Activated CD8-positive, alpha-beta T cell treated with anti-CD3 and anti-CD28 coated beads, Interleukin-2, amount 10 ng/mL, durations not matched to agents 7 days and 5 days (primary cell): ENCODE measurements at regions not wholly inside any gene's neighbourhood (a gene's known extent, or its start where the extent isn't known, plus 50 kb on each side); places are given as distances from the start of the nearest gene placed in this dataset.
"Not testable (repeated sequence)": the region's sequence is repeated elsewhere in the genome, so short reads cannot be mapped to it uniquely, and the experiment has no call there.

Experiments
- ATAC-seq: fragments of 150-1000 bp; cut with Tn5 transposase; one replicate; pipeline ENCODE4 v1.10.0; 2021; ENCODE audit warnings: moderate library complexity
- CTCF ChIA-PET: fragments of 350-600 bp; sonication (Branson Sonifier 250); formaldehyde crosslinking; loops from one replicate; lab custom pipeline; 2021; ENCODE audit warnings: antibody characterized with exemption; lab: Charles Lee
- POLR2A ChIA-PET: fragments of 350-600 bp; sonication (Branson Sonifier 250); formaldehyde crosslinking; loops from one replicate; lab custom pipeline; 2021; ENCODE audit warnings: antibody characterized with exemption; lab: Charles Lee
- DNase-seq: peaks from one replicate; pipeline ENCODE4 v3.0.0-alpha.2; 2020
- H3K27ac Mint-ChIP-seq: one replicate; pipeline ENCODE4 v1.8.0; 2021; ENCODE audit warnings: mild to moderate bottlenecking, mixed read lengths
- H3K27me3 Mint-ChIP-seq: one replicate; pipeline ENCODE4 v1.8.0; 2021; ENCODE audit warnings: low read depth, mixed read lengths
- H3K36me3 Mint-ChIP-seq: one replicate; pipeline ENCODE4 v1.8.0; 2021; ENCODE audit warnings: low read depth, mixed read lengths
- H3K4me1 Mint-ChIP-seq: one replicate; pipeline ENCODE4 v1.8.0; 2021; ENCODE audit warnings: low read depth, mixed read lengths
- H3K4me3 Mint-ChIP-seq: one replicate; pipeline ENCODE4 v1.8.0; 2021; ENCODE audit warnings: mild to moderate bottlenecking, mixed read lengths
- H3K9me3 Mint-ChIP-seq: one replicate; pipeline ENCODE4 v1.8.0; 2022; ENCODE audit warnings: mixed read lengths; ENCODE audit not compliant: insufficient read depth

GRCh38 chr9:65411336-65411735, 126.3 kb upstream of the FOXD4L5 start:
- Mint-ChIP-seq H3K36me3 (peaks cover 3% of the 10 kb centered on the region), H3K4me1 (no peaks in the 10 kb centered on the region), H3K4me3 (no peak overlapping the region), H3K9me3 (peaks cover 36% of the 10 kb centered on the region), H3K27ac (no peak overlapping the region), H3K27me3 (no peaks in the 10 kb centered on the region)
- DNase-seq (no peak), ATAC-seq (no peak)
- ChIA-PET POLR2A (no interaction called here), CTCF (no interaction called here)

- Mint-ChIP-seq H3K4me1 (no peaks in the 10 kb centered on the region), H3K36me3 (peaks cover 3% of the 10 kb centered on the region), H3K27ac (no peak overlapping the region), H3K9me3 (peaks cover 39% of the 10 kb centered on the region), H3K27me3 (no peaks in the 10 kb centered on the region), H3K4me3 (no peak overlapping the region)
- CTCF ChIA-PET = no interaction called here
- POLR2A ChIA-PET = no interaction called here
- DNase-seq (no peak), ATAC-seq (no peak)
Measured at GRCh38 chr9:65410926-65411325, 125.9 kb upstream of the FOXD4L5 start.

GRCh38 chr9:65409471-65409980, 124.5 kb upstream of the FOXD4L5 start:
- Mint-ChIP-seq H3K4me1 (no peaks in the 10 kb centered on the region), H3K27me3 (no peaks in the 10 kb centered on the region)
- CTCF ChIA-PET = no interaction called here

GRCh38 chr9:65408806-65409205, 123.8 kb upstream of the FOXD4L5 start:
- CTCF ChIA-PET, H3K4me1 Mint-ChIP-seq, H3K4me3 Mint-ChIP-seq, H3K27me3 Mint-ChIP-seq, H3K36me3 Mint-ChIP-seq, H3K27ac Mint-ChIP-seq, DNase-seq, POLR2A ChIA-PET, ATAC-seq: not testable (repeated sequence)
- peaks cover 32% of the 10 kb centered on the region for H3K9me3 Mint-ChIP-seq

More at GRCh38 chr9:65409471-65409980, 124.5 kb upstream of the FOXD4L5 start:
- no peak for DNase-seq
- H3K36me3 Mint-ChIP-seq = peaks cover 3% of the 10 kb centered on the region
- H3K9me3 Mint-ChIP-seq = peaks cover 35% of the 10 kb centered on the region
- POLR2A ChIA-PET = no interaction called here
- H3K27ac Mint-ChIP-seq = no peak overlapping the region
- no peak overlapping the region for H3K4me3 Mint-ChIP-seq
- no peak for ATAC-seq

DNA sequence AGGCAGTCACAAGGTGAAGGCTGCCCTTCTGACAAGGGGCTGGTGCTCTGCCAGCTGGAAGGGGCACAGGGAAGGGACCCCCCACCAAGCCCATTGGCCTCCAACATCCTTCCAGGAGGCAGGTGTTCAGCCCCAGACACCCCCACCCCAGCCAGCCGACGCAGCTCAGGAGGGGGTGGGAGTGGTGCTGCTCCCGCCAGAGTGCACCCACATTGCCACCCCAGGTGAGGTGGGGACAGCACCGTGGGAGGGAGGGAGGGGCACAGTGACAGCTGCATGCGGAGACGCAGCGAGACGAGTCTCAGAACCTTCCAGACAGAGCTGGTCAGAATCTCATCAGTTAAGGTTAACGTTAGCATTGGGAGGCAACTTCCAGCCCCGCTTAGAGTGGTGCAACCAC, 121.6 kb upstream of the FOXD4L5 start:
- ATAC-seq, DNase-seq, H3K4me3 Mint-ChIP-seq, H3K4me1 Mint-ChIP-seq, CTCF ChIA-PET, H3K27ac Mint-ChIP-seq, H3K27me3 Mint-ChIP-seq, H3K36me3 Mint-ChIP-seq, POLR2A ChIA-PET: not testable (repeated sequence)
- peaks cover 28% of the 10 kb centered on the region for H3K9me3 Mint-ChIP-seq

GRCh38 chr9:65405766-65406165, 120.8 kb upstream of the FOXD4L5 start:
- CTCF ChIA-PET, H3K4me1 Mint-ChIP-seq: not testable (repeated sequence)

DNA sequence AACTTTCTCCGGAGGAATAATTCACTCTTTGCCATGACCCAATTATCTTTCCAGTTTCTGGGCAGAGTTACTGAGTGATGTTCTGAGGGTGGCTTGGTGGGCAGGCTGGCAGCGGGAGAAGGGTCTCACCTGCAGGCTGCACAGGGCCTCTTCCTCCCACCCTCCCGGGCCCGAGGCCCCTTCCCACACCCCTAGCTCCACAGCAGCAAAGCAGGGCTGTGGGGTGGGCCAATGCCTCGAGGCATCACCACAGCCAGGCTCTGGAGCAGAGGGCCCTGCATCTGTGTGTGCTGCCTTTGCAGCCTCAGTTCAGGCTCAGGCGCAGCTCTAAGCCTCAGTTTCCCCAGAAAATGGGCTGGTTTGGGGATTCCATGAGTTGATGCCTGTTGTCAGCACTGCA, 120.2 kb upstream of the FOXD4L5 start:
- H3K27me3 Mint-ChIP-seq = no peaks in the 10 kb centered on the region
- DNase-seq = no peak
- H3K27ac Mint-ChIP-seq = no peak overlapping the region
- H3K36me3 Mint-ChIP-seq = peaks cover 3% of the 10 kb centered on the region
- ATAC-seq = no peak
- no peak overlapping the region for H3K4me3 Mint-ChIP-seq
- POLR2A ChIA-PET = no interaction called here
- CTCF ChIA-PET = no interaction called here
- H3K9me3 Mint-ChIP-seq = peaks cover 21% of the 10 kb centered on the region
- H3K4me1 Mint-ChIP-seq = no peaks in the 10 kb centered on the region

More at GRCh38 chr9:65405766-65406165, 120.8 kb upstream of the FOXD4L5 start:
- ATAC-seq, H3K4me3 Mint-ChIP-seq, H3K27me3 Mint-ChIP-seq, DNase-seq, H3K36me3 Mint-ChIP-seq, POLR2A ChIA-PET, H3K27ac Mint-ChIP-seq: not testable (repeated sequence)
- H3K9me3 Mint-ChIP-seq = peaks cover 26% of the 10 kb centered on the region

DNA sequence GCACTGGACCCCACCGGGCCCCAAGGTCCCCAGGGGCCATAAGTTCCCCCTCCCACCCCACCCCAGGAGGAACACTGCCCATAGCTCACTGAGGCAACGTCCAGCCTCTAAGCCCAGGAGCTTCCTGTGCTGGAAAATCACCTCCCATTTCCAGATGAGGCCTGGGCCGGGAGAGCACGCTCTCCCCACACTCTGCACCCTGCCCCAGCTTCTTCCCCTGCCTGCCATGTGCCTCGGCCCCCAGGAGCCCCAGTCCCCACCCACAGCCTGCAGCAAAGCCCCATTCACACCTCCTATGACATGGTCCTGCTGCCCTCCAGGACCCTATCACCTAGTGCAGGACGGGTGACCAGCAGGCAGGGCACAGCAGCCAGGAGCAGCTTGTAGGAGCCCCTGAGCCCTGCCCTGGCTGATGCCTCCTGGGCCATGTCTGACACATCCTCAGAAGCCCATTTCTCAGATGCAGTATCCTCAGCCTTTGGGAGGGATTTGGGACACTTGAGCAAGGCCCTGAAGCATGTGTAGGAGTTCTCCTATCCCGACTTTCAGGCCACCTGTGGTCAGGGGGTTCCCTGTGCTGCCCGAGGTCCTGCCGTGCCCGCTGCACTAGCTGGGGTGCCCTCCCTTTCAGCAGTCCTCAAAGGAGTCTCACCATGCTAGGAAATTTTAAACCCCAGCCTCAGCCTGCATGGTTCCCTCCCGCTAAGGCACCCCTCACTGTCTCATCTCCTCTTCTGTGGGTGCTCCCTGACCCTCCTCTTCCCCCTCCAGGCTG, 119.4 kb upstream of the FOXD4L5 start:
- ATAC-seq (no peak), DNase-seq (no peak)
- H3K27me3 Mint-ChIP-seq = no peaks in the 10 kb centered on the region
- H3K9me3 Mint-ChIP-seq = peaks cover 19% of the 10 kb centered on the region
- H3K27ac Mint-ChIP-seq = no peak overlapping the region
- H3K36me3 Mint-ChIP-seq = peaks cover 3% of the 10 kb centered on the region
- ChIA-PET CTCF (no interaction called here), POLR2A (no interaction called here)
- H3K4me3 Mint-ChIP-seq = no peak overlapping the region
- no peaks in the 10 kb centered on the region for H3K4me1 Mint-ChIP-seq

DNA sequence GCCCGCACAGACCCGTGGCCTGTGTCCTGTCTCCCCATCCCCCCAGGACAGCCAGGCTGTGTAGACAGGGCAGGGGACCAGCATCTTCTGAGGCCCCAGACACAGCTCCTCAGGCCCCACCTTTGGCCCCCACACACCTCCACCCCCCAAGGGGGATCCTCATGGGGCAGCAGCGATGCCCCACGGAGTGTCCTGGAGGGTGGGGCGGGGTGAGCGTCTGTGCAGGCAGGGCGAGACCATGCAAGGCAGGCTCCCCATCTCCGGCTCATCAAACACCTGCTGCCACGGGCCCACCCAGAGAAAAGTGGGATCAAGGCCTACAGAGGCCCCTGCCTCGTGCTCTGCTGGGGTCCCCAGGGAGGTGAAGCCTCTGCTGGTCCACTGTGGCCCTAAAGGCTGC, 118.7 kb upstream of the FOXD4L5 start:
- ATAC-seq = no peak
- no peaks in the 10 kb centered on the region for H3K27me3 Mint-ChIP-seq
- H3K4me3 Mint-ChIP-seq = no peak overlapping the region

GRCh38 chr9:65403072-65403471, 118.1 kb upstream of the FOXD4L5 start:
- H3K4me3 Mint-ChIP-seq, POLR2A ChIA-PET, ATAC-seq, H3K4me1 Mint-ChIP-seq, DNase-seq, H3K27me3 Mint-ChIP-seq, H3K27ac Mint-ChIP-seq, CTCF ChIA-PET, H3K36me3 Mint-ChIP-seq: not testable (repeated sequence)
- H3K9me3 Mint-ChIP-seq = peaks cover 28% of the 10 kb centered on the region

More for the DNA sequence above, 118.7 kb upstream of the FOXD4L5 start:
- H3K4me1 Mint-ChIP-seq = no peaks in the 10 kb centered on the region
- POLR2A ChIA-PET = no interaction called here
- no peak for DNase-seq
- H3K36me3 Mint-ChIP-seq = peaks cover 3% of the 10 kb centered on the region
- H3K9me3 Mint-ChIP-seq = peaks cover 24% of the 10 kb centered on the region
- CTCF ChIA-PET = no interaction called here
- no peak overlapping the region for H3K27ac Mint-ChIP-seq

DNA sequence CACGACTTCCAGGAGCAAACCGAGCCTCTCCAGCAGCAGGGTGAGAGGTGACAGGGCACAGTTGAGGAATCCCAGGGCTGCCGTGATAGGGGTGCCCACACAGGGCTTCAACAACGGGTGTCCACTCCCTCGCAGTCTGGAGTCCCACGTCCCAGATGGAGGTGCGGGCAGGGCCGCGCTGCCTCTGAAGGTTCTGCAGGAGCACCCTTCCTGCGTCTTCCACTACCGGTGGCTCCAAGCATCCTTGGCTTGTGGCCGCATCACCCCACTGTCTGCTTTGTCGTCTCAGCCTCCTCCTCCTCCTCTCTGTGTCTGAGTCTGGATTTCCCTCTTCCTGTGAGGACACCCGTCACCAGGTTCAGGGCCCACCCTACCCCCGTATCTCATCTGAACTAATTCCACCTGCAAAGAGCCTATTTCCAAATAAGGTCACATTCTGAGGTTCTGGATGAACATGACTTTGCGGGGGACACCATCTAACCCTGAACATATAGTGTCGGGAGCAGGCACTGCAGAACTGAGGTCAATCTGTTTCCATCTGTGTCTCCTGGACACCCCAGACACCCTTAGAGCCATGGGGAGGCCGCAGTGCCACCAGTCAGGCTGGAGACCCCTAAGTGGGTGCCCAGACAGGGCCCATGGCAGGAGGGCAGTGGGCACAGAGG, 117.3 kb upstream of the FOXD4L5 start:
- DNase-seq, H3K4me3 Mint-ChIP-seq, CTCF ChIA-PET, ATAC-seq, H3K27ac Mint-ChIP-seq, POLR2A ChIA-PET, H3K27me3 Mint-ChIP-seq, H3K4me1 Mint-ChIP-seq, H3K36me3 Mint-ChIP-seq: not testable (repeated sequence)
- H3K9me3 Mint-ChIP-seq = peaks cover 27% of the 10 kb centered on the region

- H3K4me1 Mint-ChIP-seq, H3K4me3 Mint-ChIP-seq, DNase-seq, ATAC-seq, POLR2A ChIA-PET, H3K36me3 Mint-ChIP-seq, H3K27me3 Mint-ChIP-seq, CTCF ChIA-PET, H3K27ac Mint-ChIP-seq: not testable (repeated sequence)
- H3K9me3 Mint-ChIP-seq = peaks cover 27% of the 10 kb centered on the region
Measured at GRCh38 chr9:65401456-65402045, 116.5 kb upstream of the FOXD4L5 start.
